ENCODE measurements at regions not wholly inside any gene's neighbourhood (a gene's known extent, or its start where the extent isn't known, plus 50 kb on each side); places are given as distances from the start of the nearest gene placed in this dataset.

GRCh38 chr4:181524499-181524898, 718.7 kb upstream of the TENM3 start:
- TF ChIP-seq CTCF (IDR thresholded peaks at IDR 0.05; ENCODE audit: low read length) (no peak), EZH2phosphoT487 (IDR thresholded peaks at IDR 0.05; ENCODE audit: low read length) (no peak), EZH2 (optimal IDR thresholded peaks at IDR 0.05; ENCODE audit: low read depth, low read length) (no peak)

All from MM.1S (cell line).